ENCODE measurements at regions not wholly inside any gene's neighbourhood (a gene's known extent, or its start where the extent isn't known, plus 50 kb on each side); places are given as distances from the start of the nearest gene placed in this dataset.

DNA sequence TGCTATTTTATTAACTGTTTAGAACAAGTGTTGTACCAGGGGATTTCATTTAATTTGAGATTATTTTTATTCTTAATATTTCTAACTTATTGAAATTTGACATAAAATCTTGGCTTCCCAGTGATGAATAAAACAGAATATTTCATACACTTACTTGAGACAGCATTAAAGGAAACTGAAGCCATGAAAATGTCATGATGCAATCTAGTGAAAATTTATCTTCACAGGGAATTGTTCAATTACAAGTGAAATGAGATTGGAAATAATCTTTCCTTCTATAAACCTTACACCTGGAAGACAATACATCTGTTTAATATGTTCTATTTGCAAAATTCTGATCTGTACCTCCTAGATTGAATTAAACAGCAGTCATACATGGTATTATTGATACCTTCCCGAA, 511.0 kb upstream of the CDH7 start:
- TF ChIP-seq, protein P1, sequence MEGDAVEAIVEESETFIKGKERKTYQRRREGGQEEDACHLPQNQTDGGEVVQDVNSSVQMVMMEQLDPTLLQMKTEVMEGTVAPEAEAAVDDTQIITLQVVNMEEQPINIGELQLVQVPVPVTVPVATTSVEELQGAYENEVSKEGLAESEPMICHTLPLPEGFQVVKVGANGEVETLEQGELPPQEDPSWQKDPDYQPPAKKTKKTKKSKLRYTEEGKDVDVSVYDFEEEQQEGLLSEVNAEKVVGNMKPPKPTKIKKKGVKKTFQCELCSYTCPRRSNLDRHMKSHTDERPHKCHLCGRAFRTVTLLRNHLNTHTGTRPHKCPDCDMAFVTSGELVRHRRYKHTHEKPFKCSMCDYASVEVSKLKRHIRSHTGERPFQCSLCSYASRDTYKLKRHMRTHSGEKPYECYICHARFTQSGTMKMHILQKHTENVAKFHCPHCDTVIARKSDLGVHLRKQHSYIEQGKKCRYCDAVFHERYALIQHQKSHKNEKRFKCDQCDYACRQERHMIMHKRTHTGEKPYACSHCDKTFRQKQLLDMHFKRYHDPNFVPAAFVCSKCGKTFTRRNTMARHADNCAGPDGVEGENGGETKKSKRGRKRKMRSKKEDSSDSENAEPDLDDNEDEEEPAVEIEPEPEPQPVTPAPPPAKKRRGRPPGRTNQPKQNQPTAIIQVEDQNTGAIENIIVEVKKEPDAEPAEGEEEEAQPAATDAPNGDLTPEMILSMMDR (IDR thresholded peaks at IDR 0.05; ENCODE audit: poor library complexity, severe bottlenecking), result no peak
- TF ChIP-seq POLR2AphosphoS5 (IDR thresholded peaks at IDR 0.05), result no peak
- no peak for TF ChIP-seq EZH2 (IDR thresholded peaks at IDR 0.05; ENCODE audit: borderline replicate concordance, insufficient read depth, low read length, poor library complexity, severe bottlenecking)
- TF ChIP-seq, protein P2, sequence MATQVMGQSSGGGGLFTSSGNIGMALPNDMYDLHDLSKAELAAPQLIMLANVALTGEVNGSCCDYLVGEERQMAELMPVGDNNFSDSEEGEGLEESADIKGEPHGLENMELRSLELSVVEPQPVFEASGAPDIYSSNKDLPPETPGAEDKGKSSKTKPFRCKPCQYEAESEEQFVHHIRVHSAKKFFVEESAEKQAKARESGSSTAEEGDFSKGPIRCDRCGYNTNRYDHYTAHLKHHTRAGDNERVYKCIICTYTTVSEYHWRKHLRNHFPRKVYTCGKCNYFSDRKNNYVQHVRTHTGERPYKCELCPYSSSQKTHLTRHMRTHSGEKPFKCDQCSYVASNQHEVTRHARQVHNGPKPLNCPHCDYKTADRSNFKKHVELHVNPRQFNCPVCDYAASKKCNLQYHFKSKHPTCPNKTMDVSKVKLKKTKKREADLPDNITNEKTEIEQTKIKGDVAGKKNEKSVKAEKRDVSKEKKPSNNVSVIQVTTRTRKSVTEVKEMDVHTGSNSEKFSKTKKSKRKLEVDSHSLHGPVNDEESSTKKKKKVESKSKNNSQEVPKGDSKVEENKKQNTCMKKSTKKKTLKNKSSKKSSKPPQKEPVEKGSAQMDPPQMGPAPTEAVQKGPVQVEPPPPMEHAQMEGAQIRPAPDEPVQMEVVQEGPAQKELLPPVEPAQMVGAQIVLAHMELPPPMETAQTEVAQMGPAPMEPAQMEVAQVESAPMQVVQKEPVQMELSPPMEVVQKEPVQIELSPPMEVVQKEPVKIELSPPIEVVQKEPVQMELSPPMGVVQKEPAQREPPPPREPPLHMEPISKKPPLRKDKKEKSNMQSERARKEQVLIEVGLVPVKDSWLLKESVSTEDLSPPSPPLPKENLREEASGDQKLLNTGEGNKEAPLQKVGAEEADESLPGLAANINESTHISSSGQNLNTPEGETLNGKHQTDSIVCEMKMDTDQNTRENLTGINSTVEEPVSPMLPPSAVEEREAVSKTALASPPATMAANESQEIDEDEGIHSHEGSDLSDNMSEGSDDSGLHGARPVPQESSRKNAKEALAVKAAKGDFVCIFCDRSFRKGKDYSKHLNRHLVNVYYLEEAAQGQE (IDR thresholded peaks at IDR 0.05; ENCODE audit: borderline replicate concordance), result no peak
- TF ChIP-seq RAD21 (conservative IDR thresholded peaks at IDR 0.05), result no peak
- TF ChIP-seq TAF1 (IDR thresholded peaks at IDR 0.05; ENCODE audit: low read depth), result no peak
- no peak for TF ChIP-seq EP300 (conservative IDR thresholded peaks at IDR 0.05; ENCODE audit: poor library complexity, severe bottlenecking)
- no peak for TF ChIP-seq SMC3 (conservative IDR thresholded peaks at IDR 0.05; ENCODE audit: poor library complexity)

Measured in neural cell (in vitro differentiated cells).